ENCODE measurements at regions not wholly inside any gene's neighbourhood (a gene's known extent, or its start where the extent isn't known, plus 50 kb on each side); places are given as distances from the start of the nearest gene placed in this dataset.

DNA sequence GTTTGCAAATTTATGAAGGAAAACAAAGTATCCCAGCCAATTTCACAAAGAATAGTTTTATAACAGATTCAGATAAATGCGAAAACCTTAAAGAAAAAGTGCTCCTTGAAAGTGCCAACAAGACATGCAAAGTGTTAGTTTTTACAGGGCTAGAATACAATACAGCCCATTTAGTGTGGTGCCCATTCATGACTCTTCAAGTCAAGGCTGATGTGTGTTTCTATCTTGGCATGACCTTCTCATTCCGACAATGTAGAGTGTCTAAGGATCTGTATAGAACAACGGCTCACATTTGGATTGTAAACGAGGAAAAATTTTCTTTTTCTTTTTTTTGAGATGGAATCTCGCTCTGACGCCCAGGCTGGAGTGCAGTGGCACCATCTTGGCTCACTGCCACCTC is 205.2 kb upstream of the SEMA6A start:
- TF ChIP-seq CTCF (IDR thresholded peaks at IDR 0.05; ENCODE audit: extremely low read depth in 1 of 2, insufficient read depth in 1 of 2, low read depth in 1 of 2, low read length in 2 of 2), result no peak
- no peak for TF ChIP-seq JUN (IDR thresholded peaks at IDR 0.05; ENCODE audit: borderline replicate concordance, insufficient read depth, insufficient read length, low read depth)
- TF ChIP-seq EZH2 (IDR thresholded peaks at IDR 0.05; ENCODE audit: borderline replicate concordance, low read depth, low read length, severe bottlenecking), result no peak
- TF ChIP-seq MYC (IDR thresholded peaks at IDR 0.05; ENCODE audit: low read depth, low read length), result no peak
- TF ChIP-seq POLR2A (IDR thresholded peaks at IDR 0.05; ENCODE audit: low read depth, low read length), result no peak
- TF ChIP-seq GATA2 (IDR thresholded peaks at IDR 0.05; ENCODE audit: insufficient read depth, insufficient read length, low read depth, low read length), result no peak
- TF ChIP-seq POLR2AphosphoS5 (IDR thresholded peaks at IDR 0.05; ENCODE audit: insufficient read depth, low read depth, low read length), result no peak
- TF ChIP-seq, protein P1, sequence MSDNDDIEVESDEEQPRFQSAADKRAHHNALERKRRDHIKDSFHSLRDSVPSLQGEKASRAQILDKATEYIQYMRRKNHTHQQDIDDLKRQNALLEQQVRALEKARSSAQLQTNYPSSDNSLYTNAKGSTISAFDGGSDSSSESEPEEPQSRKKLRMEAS (IDR thresholded peaks at IDR 0.05; ENCODE audit: insufficient read depth, insufficient read length), result no peak
